Uterus (tissue), 3 donors: ENCODE measurements at regions not wholly inside any gene's neighbourhood (a gene's known extent, or its start where the extent isn't known, plus 50 kb on each side); places are given as distances from the start of the nearest gene placed in this dataset.

Source experiments
- DNase-seq, 2 donors: peaks; one replicate each; pipeline ENCODE4 v3.0.0-alpha.2; 2019 to 2020
- H3K27ac ChIP-seq, 2 donors: fragments of 200-600 bp; sonication (generic); 1 replicate in 1 of 2; 2 replicates in 1 of 2; pipeline ENCODE4 v1.5.1; 2016 to 2018
- H3K27me3 ChIP-seq, 2 donors: fragments of 200-600 bp; sonication (generic); one replicate each; pipeline ENCODE4 v1.5.1; 2018 to 2019; ENCODE audit warnings: control low read depth in 1 of 2
- H3K36me3 ChIP-seq, 2 donors: fragments of 200-600 bp; sonication (generic); one replicate each; pipeline ENCODE4 v1.5.1; 2019; ENCODE audit warnings: control low read depth in 1 of 2
- H3K4me1 ChIP-seq, 2 donors: fragments of 200-600 bp; sonication (generic); one replicate each; pipeline ENCODE4 v1.5.1; 2018 to 2019; ENCODE audit warnings: control low read depth in 1 of 2
- H3K4me3 ChIP-seq, 2 donors: fragments of 200-600 bp; sonication (generic); 1 replicate in 1 of 2; 2 replicates in 1 of 2; pipeline ENCODE4 v1.5.1; 2018 to 2019; ENCODE audit warnings: mild to moderate bottlenecking in 1 of 2
- H3K9me3 ChIP-seq, 2 donors: fragments of 200-600 bp; sonication (generic); one replicate each; pipeline ENCODE4 v1.5.1; 2019; ENCODE audit warnings: control low read depth in 1 of 2
- CTCF ChIP-seq, 4 experiments: fragments of 200-600 bp in 2 of 4; fragments of 450-650 bp in 2 of 4; sonication (generic) in 2 of 4; IDR thresholded peaks; one replicate each; pipeline ENCODE4 v1.5.1; 2016 to 2019; ENCODE audit warnings: antibody characterized with exemption in 4 of 4, mild to moderate bottlenecking in 2 of 4, moderate library complexity in 1 of 4
- POLR2A ChIP-seq, 2 donors: fragments of 450-650 bp; IDR thresholded peaks; one replicate each; pipeline ENCODE4 v1.6.1; 2016; ENCODE audit warnings: antibody characterized with exemption in 2 of 2, mild to moderate bottlenecking in 1 of 2, moderate library complexity in 1 of 2
- intact Hi-C: fragments of 100-400 bp; cut with DNase I; formaldehyde crosslinking; loops from one replicate; pipeline ENCODE4 v1.15.1; 2023; ENCODE audit warnings: low total_unique reads
- donor health status: DM: yes; HTN: yes; CAD: no.

- Histone ChIP-seq H3K27ac (peak overlapping the region; percentile 59 to 76), H3K36me3 (no peaks in the 10 kb centered on the region)
- TF ChIP-seq CTCF (IDR thresholded peaks at IDR 0.05) (no peak), POLR2A (IDR thresholded peaks at IDR 0.05) (no peak)
Observed at GRCh38 chr10:78585952-78586351, 482.8 kb upstream of the ZMIZ1 start.

GRCh38 chr10:78588194-78588811, 480.5 kb upstream of the ZMIZ1 start:
- intact Hi-C loops, result no loop called here
- Histone ChIP-seq H3K27ac (peak overlapping the region; percentile 47 to 74), H3K4me1 (peaks cover 0 to 19% of the 10 kb centered on the region in 2 donors), H3K27me3 (no peaks in the 10 kb centered on the region), H3K4me3 (no peak overlapping the region), H3K36me3 (no peaks in the 10 kb centered on the region), H3K9me3 (no peaks in the 10 kb centered on the region)
- DNase-seq, result peak; percentile 72 to 79
- TF ChIP-seq POLR2A (IDR thresholded peaks at IDR 0.05) (no peak), CTCF (IDR thresholded peaks at IDR 0.05) (no peak)

More at GRCh38 chr10:78585952-78586351, 482.8 kb upstream of the ZMIZ1 start:
- peaks cover 0 to 19% of the 10 kb centered on the region in 2 donors for H3K4me1 ChIP-seq
- no peak overlapping the region for H3K4me3 ChIP-seq
- H3K27me3 ChIP-seq, result no peaks in the 10 kb centered on the region
- H3K9me3 ChIP-seq, result no peaks in the 10 kb centered on the region
- DNase-seq, result no peak
- intact Hi-C loops, result no loop called here

GRCh38 chr10:78589687-78590086, 479.1 kb upstream of the ZMIZ1 start:
- H3K36me3 ChIP-seq, result no peaks in the 10 kb centered on the region
- no peaks in the 10 kb centered on the region for H3K27me3 ChIP-seq
- no peaks in the 10 kb centered on the region for H3K9me3 ChIP-seq
- peak overlapping the region in 1 of 2 donors; percentile 6 for H3K27ac ChIP-seq
- intact Hi-C loops, result no loop called here
- H3K4me1 ChIP-seq, result peaks cover 0 to 14% of the 10 kb centered on the region in 2 donors
- DNase-seq, result no peak
- TF ChIP-seq CTCF (IDR thresholded peaks at IDR 0.05), result no peak
- no peak for TF ChIP-seq POLR2A (IDR thresholded peaks at IDR 0.05)
- no peak overlapping the region for H3K4me3 ChIP-seq

- intact Hi-C loops, result no loop called here
Observed at GRCh38 chr10:78591066-78591465, 477.7 kb upstream of the ZMIZ1 start.

More at GRCh38 chr10:78591066-78591465, 477.7 kb upstream of the ZMIZ1 start:
- Histone ChIP-seq H3K27me3 (no peaks in the 10 kb centered on the region), H3K4me1 (peaks cover 0 to 7% of the 10 kb centered on the region in 2 donors), H3K9me3 (no peaks in the 10 kb centered on the region), H3K36me3 (no peaks in the 10 kb centered on the region), H3K4me3 (no peak overlapping the region), H3K27ac (no peak overlapping the region)
- TF ChIP-seq POLR2A (IDR thresholded peaks at IDR 0.05) (no peak), CTCF (IDR thresholded peaks at IDR 0.05) (no peak)
- DNase-seq, result no peak
